Frontal cortex (tissue), 3 donors: ENCODE measurements at regions not wholly inside any gene's neighbourhood (a gene's known extent, or its start where the extent isn't known, plus 50 kb on each side); places are given as distances from the start of the nearest gene placed in this dataset.

Source experiments
- DNase-seq, 2 donors: peaks; one replicate each; pipeline ENCODE4 v3.0.0; 2012; ENCODE audit warnings: low spot score in 2 of 2
- FAIRE-seq: peaks from 2 replicates; lab custom pipeline; 2012; peaks lifted over from hg19 to GRCh38; lab: Jason Lieb, UNC
- donor health status: control.
- donor health status: control.
- donor health status: control.

- DNase-seq = no peak
- FAIRE-seq = no peak
Observed at GRCh38 chr5:135085133-135085935, 51.3 kb upstream of the PITX1 start.
